Stimulated activated CD8-positive, alpha-beta memory T cell treated with anti-CD3 and anti-CD28 coated beads, Interleukin-7, amount 100 ng/mL, for 48 hours (primary cell): ENCODE measurements at regions not wholly inside any gene's neighbourhood (a gene's known extent, or its start where the extent isn't known, plus 50 kb on each side); places are given as distances from the start of the nearest gene placed in this dataset.
"Not testable (repeated sequence)": the region's sequence is repeated elsewhere in the genome, so short reads cannot be mapped to it uniquely, and the experiment has no call there.

Experiments used
- DNase-seq, 2 donors: peaks; one replicate each; pipeline ENCODE4 v3.0.0-alpha.2; 2020; ENCODE audit warnings: low read depth in 1 of 2; ENCODE audit errors: extremely low read depth in 1 of 2

GRCh38 chr2:194602750-194603149 lies 1054.3 kb upstream of the SLC39A10 start:
- DNase-seq: no peak

- no peak for DNase-seq
Observed at GRCh38 chr2:194591192-194591591, 1065.8 kb upstream of the SLC39A10 start.

- DNase-seq: no peak
Observed at GRCh38 chr2:194587739-194588270, 1069.2 kb upstream of the SLC39A10 start.

GRCh38 chr2:194567661-194568017 lies 1089.4 kb upstream of the SLC39A10 start:
- DNase-seq: no peak

- DNase-seq: no peak
Observed at GRCh38 chr2:194566907-194567660, 1089.9 kb upstream of the SLC39A10 start.

GRCh38 chr2:194564422-194564821 lies 1092.6 kb upstream of the SLC39A10 start:
- DNase-seq: no peak

- DNase-seq: no peak
Observed at GRCh38 chr2:194562329-194562728, 1094.7 kb upstream of the SLC39A10 start.

- no peak for DNase-seq
Observed at GRCh38 chr2:194559964-194560363, 1097.1 kb upstream of the SLC39A10 start.

- DNase-seq: no peak
Observed at GRCh38 chr2:194559523-194559922, 1097.5 kb upstream of the SLC39A10 start.

- no peak for DNase-seq
Observed at GRCh38 chr2:194557993-194558392, 1099.0 kb upstream of the SLC39A10 start.

GRCh38 chr2:194556629-194557028 lies 1100.4 kb upstream of the SLC39A10 start:
- DNase-seq: no peak

GRCh38 chr2:194553980-194554379 lies 1103.0 kb upstream of the SLC39A10 start:
- DNase-seq: no peak

- DNase-seq: no peak
Observed at GRCh38 chr2:194550702-194551101, 1106.3 kb upstream of the SLC39A10 start.

- no peak for DNase-seq
Observed at GRCh38 chr2:194549387-194549786, 1107.6 kb upstream of the SLC39A10 start.

GRCh38 chr2:194545978-194546377 lies 1111.0 kb upstream of the SLC39A10 start:
- DNase-seq: no peak

GRCh38 chr2:194539425-194539824 lies 1117.6 kb upstream of the SLC39A10 start:
- no peak for DNase-seq

- DNase-seq: no peak
Observed at GRCh38 chr2:194526121-194526520, 1130.9 kb upstream of the SLC39A10 start.

- no peak for DNase-seq
Observed at GRCh38 chr2:194514281-194514680, 1142.7 kb upstream of the SLC39A10 start.

GRCh38 chr2:194511070-194511469 lies 1146.0 kb upstream of the SLC39A10 start:
- DNase-seq: not testable (repeated sequence)

GRCh38 chr2:194504876-194505275 lies 1152.2 kb upstream of the SLC39A10 start:
- not testable (repeated sequence) for DNase-seq

- no peak for DNase-seq
Observed at GRCh38 chr2:194495046-194495445, 1162.0 kb upstream of the SLC39A10 start.

GRCh38 chr2:194494401-194494800 lies 1162.6 kb upstream of the SLC39A10 start:
- DNase-seq: no peak
